ENCODE measurements at regions not wholly inside any gene's neighbourhood (a gene's known extent, or its start where the extent isn't known, plus 50 kb on each side); places are given as distances from the start of the nearest gene placed in this dataset.

DNA sequence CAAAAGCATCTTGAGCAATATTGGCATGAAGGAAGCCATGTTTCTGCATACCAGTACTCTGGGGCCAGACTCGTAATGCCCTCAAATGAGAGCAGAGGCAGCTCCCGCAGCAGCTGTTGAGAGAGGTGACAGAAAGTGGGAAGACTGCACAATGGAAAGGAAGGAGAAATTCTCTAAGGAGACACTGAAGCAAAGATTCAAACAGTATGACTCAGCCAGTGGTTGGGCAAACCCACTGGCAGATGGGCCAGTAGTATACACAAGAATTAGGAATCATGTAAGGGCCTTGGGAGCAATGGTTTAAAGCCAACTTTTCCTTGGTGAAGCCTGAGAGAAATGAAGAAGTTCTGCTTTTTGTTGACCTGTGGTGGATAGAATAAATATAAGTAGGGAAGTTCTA is 2092.7 kb upstream of the PIK3C3 start:
- no peaks in the 10 kb centered on the region for H3K27me3 ChIP-seq (replicated peaks; ENCODE audit: control insufficient read depth, insufficient read depth, low read length)
- DNase-seq (ENCODE audit: extremely low read depth, insufficient read length): no peak
- TF ChIP-seq, protein P1, sequence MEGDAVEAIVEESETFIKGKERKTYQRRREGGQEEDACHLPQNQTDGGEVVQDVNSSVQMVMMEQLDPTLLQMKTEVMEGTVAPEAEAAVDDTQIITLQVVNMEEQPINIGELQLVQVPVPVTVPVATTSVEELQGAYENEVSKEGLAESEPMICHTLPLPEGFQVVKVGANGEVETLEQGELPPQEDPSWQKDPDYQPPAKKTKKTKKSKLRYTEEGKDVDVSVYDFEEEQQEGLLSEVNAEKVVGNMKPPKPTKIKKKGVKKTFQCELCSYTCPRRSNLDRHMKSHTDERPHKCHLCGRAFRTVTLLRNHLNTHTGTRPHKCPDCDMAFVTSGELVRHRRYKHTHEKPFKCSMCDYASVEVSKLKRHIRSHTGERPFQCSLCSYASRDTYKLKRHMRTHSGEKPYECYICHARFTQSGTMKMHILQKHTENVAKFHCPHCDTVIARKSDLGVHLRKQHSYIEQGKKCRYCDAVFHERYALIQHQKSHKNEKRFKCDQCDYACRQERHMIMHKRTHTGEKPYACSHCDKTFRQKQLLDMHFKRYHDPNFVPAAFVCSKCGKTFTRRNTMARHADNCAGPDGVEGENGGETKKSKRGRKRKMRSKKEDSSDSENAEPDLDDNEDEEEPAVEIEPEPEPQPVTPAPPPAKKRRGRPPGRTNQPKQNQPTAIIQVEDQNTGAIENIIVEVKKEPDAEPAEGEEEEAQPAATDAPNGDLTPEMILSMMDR (IDR thresholded peaks at IDR 0.05; ENCODE audit: insufficient read depth, low read length, poor library complexity, severe bottlenecking): no peak
- H3K4me3 ChIP-seq (replicated peaks; ENCODE audit: low read depth, low read length): no peak overlapping the region
- H3K36me3 ChIP-seq (ENCODE audit: control insufficient read depth, insufficient read depth, low read length): no peaks in the 10 kb centered on the region

DNA sequence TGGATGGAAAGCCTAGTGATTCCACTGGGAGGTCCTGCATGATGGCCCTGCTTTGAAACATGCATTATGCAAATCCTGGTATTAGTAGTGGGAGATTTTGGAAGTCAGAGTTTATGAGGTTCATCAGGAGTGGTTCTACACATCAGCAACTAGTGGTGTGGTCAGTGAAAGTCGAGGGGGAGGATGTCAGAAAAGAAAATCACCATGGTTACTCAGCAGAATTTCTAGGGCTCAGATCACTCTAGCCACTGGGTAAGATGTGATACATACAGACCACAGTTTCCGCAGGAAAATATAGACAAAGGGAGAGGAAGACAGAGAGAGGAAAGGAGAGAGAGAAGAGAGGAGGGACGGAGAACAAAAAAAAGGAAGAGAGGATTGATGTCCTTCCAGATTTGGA is 2100.7 kb upstream of the PIK3C3 start:
- no peak for DNase-seq (ENCODE audit: extremely low read depth, insufficient read length)
- Histone ChIP-seq H3K27me3 (replicated peaks; ENCODE audit: control insufficient read depth, insufficient read depth, low read length) (no peaks in the 10 kb centered on the region), H3K36me3 (ENCODE audit: control insufficient read depth, insufficient read depth, low read length) (no peaks in the 10 kb centered on the region), H3K4me3 (replicated peaks; ENCODE audit: low read depth, low read length) (no peak overlapping the region)
- TF ChIP-seq, protein P1 (IDR thresholded peaks at IDR 0.05; ENCODE audit: insufficient read depth, low read length, poor library complexity, severe bottlenecking): no peak

DNA sequence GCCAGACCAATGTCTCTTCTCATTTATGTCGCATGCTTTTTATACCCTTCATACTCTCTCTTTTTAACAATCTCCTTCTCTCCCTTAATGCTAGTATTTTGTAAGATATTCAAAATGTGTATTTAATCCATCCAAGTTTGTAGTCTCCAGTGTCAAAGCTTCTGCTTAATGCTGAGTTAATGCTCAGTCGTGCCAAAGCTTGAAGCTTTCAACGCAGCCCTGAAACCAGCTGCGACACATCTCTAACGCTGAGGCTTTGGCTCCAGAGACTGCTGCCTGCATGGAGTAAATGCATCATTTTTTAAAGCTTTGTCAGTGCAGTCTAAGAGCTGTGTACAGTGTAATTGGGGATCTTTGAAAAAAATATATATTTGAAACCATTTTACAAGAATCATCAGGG is 2108.8 kb upstream of the PIK3C3 start:
- no peak overlapping the region for H3K4me3 ChIP-seq (replicated peaks; ENCODE audit: low read depth, low read length)
- no peak for DNase-seq (ENCODE audit: extremely low read depth, insufficient read length)
- TF ChIP-seq, protein P1 (IDR thresholded peaks at IDR 0.05; ENCODE audit: insufficient read depth, low read length, poor library complexity, severe bottlenecking): no peak
- no peaks in the 10 kb centered on the region for H3K36me3 ChIP-seq (ENCODE audit: control insufficient read depth, insufficient read depth, low read length)
- no peaks in the 10 kb centered on the region for H3K27me3 ChIP-seq (replicated peaks; ENCODE audit: control insufficient read depth, insufficient read depth, low read length)

DNA sequence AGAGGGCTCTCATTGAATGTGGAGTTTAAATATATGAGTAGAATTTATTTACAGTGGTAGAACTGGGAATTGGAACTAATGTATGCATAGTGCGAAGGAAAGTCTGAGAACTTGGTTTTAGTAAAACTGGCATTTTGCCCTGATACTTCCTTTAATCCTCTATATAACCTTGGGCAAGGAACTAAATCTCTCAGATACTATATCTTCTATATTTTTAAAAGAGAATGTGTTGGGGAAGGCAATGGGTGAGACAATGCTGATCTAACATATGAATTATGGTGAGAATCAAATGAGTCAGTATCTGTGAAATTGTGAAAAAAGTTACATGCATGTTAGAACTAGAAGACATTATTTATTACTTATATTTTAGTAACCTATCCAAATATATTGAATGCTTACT is 2109.4 kb upstream of the PIK3C3 start:
- no peaks in the 10 kb centered on the region for H3K36me3 ChIP-seq (ENCODE audit: control insufficient read depth, insufficient read depth, low read length)
- no peak for DNase-seq (ENCODE audit: extremely low read depth, insufficient read length)
- TF ChIP-seq, protein P1 (IDR thresholded peaks at IDR 0.05; ENCODE audit: insufficient read depth, low read length, poor library complexity, severe bottlenecking): no peak
- H3K4me3 ChIP-seq (replicated peaks; ENCODE audit: low read depth, low read length): no peak overlapping the region
- no peaks in the 10 kb centered on the region for H3K27me3 ChIP-seq (replicated peaks; ENCODE audit: control insufficient read depth, insufficient read depth, low read length)

DNA sequence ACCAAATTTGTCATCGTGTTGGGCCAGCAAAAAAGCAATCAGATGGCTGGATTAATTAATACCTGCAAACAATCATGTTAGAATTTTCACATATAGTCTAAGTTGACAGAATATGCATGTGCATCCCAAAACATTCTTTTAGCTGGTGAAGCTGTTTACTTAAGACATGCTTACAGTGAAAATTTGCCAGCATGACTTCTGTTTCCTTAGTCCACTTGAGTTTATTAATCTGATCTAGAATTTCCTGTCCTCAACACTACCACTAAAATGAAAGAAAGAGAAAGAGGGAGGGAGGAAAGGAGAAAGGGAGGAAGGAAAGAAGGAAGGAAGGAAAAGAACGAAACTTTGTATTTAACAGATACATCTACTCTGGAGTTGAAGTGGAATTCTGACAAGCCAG is 2109.9 kb upstream of the PIK3C3 start:
- no peak for DNase-seq (ENCODE audit: extremely low read depth, insufficient read length)
- no peaks in the 10 kb centered on the region for H3K27me3 ChIP-seq (replicated peaks; ENCODE audit: control insufficient read depth, insufficient read depth, low read length)
- H3K36me3 ChIP-seq (ENCODE audit: control insufficient read depth, insufficient read depth, low read length): no peaks in the 10 kb centered on the region
- TF ChIP-seq, protein P1 (IDR thresholded peaks at IDR 0.05; ENCODE audit: insufficient read depth, low read length, poor library complexity, severe bottlenecking): no peak
- no peak overlapping the region for H3K4me3 ChIP-seq (replicated peaks; ENCODE audit: low read depth, low read length)

DNA sequence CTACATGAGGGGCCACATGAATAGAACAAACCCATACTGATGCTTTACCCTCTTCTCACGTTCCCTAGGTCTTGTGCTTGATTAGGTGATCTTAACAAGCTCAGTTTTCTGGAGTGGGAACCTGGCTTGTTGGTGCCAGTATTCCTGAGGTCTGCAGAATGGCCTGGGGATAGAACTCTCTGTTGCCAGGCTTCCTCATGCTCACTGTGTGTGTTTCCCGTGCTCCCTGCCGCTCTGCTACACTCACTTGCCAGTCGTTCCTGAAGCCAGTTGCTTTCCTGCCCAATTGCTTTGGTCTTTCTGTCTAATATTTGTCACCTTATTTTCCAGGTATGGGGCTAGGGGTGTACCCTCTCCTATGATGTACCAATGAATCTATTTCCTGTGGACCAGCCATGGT is 2111.5 kb upstream of the PIK3C3 start:
- DNase-seq (ENCODE audit: extremely low read depth, insufficient read length): no peak
- H3K36me3 ChIP-seq (ENCODE audit: control insufficient read depth, insufficient read depth, low read length): no peaks in the 10 kb centered on the region
- H3K27me3 ChIP-seq (replicated peaks; ENCODE audit: control insufficient read depth, insufficient read depth, low read length): no peaks in the 10 kb centered on the region
- H3K4me3 ChIP-seq (replicated peaks; ENCODE audit: low read depth, low read length): no peak overlapping the region
- TF ChIP-seq, protein P1 (IDR thresholded peaks at IDR 0.05; ENCODE audit: insufficient read depth, low read length, poor library complexity, severe bottlenecking): no peak

All from GM06990 (cell line).